Ascending aorta (tissue), 2 donors: ENCODE measurements at regions not wholly inside any gene's neighbourhood (a gene's known extent, or its start where the extent isn't known, plus 50 kb on each side); places are given as distances from the start of the nearest gene placed in this dataset.

ENCODE experiments used
- DNase-seq, 2 donors: peaks; one replicate each; pipeline ENCODE4 v3.0.0-alpha.2; 2019; ENCODE audit warnings: low spot score in 2 of 2
- H3K27ac ChIP-seq, 2 donors: fragments of 200-600 bp; sonication (generic); one replicate each; pipeline ENCODE4 v1.5.1; 2016 to 2017; ENCODE audit warnings: mild to moderate bottlenecking in 1 of 2
- H3K27me3 ChIP-seq: fragments of 200-600 bp; sonication (generic); one replicate; pipeline ENCODE4 v1.5.1; 2017
- H3K36me3 ChIP-seq, 2 donors: fragments of 200-600 bp; sonication (generic); one replicate each; pipeline ENCODE4 v1.5.1; 2016
- H3K4me1 ChIP-seq, 2 donors: fragments of 200-600 bp; sonication (generic); one replicate each; pipeline ENCODE4 v1.5.1; 2016 to 2017; ENCODE audit warnings: mild to moderate bottlenecking in 1 of 2
- H3K4me3 ChIP-seq, 2 donors: fragments of 200-600 bp; sonication (generic); one replicate each; pipeline ENCODE4 v1.5.1; 2016 to 2017; ENCODE audit warnings: mild to moderate bottlenecking in 1 of 2
- H3K9me3 ChIP-seq, 2 donors: fragments of 200-600 bp; sonication (generic); one replicate each; pipeline ENCODE4 v1.5.1; 2016
- CTCF ChIP-seq, 3 experiments: fragments of 200-600 bp in 2 of 3; fragments of 450-650 bp in 1 of 3; sonication (generic) in 2 of 3; IDR thresholded peaks; one replicate each; pipeline ENCODE4 v1.5.1; 2016 to 2019; ENCODE audit warnings: antibody characterized with exemption in 3 of 3, mild to moderate bottlenecking in 1 of 3, moderate library complexity in 1 of 3
- intact Hi-C: fragments of 100-400 bp; cut with DNase I; formaldehyde crosslinking; loops from one replicate; pipeline ENCODE4 v1.15.1; 2023

GRCh38 chr1:216904471-216904870 lies 181.2 kb upstream of the ESRRG start:
- Histone ChIP-seq H3K9me3 (no peaks in the 10 kb centered on the region), H3K27ac (no peak overlapping the region), H3K36me3 (no peaks in the 10 kb centered on the region), H3K27me3 (no peaks in the 10 kb centered on the region), H3K4me3 (no peak overlapping the region), H3K4me1 (no peaks in the 10 kb centered on the region)
- intact Hi-C loops = no loop called here
- DNase-seq = no peak
- TF ChIP-seq CTCF (IDR thresholded peaks at IDR 0.05) = no peak

DNA sequence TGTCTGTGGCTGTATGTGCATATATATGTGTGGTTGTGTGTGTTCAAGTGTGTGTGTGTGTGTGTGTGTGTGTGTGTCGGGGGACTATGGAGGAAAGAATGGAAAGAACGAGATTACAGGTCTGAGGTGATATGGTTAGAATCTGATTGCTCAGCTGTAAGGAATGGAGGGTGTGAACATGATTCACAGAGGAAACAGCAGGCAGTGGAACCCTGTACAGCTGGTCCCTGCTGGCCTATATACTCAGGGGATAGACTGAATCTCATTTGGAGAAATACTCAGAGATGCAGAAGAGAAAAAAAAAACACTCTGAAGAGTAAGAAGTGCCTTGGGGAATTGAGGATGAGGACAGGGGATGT lies 180.1 kb upstream of the ESRRG start:
- Histone ChIP-seq H3K27ac (no peak overlapping the region), H3K4me3 (no peak overlapping the region), H3K27me3 (no peaks in the 10 kb centered on the region), H3K4me1 (no peaks in the 10 kb centered on the region), H3K36me3 (no peaks in the 10 kb centered on the region), H3K9me3 (no peaks in the 10 kb centered on the region)
- no peak for DNase-seq
- intact Hi-C loops = no loop called here
- TF ChIP-seq CTCF (IDR thresholded peaks at IDR 0.05) = no peak

DNA sequence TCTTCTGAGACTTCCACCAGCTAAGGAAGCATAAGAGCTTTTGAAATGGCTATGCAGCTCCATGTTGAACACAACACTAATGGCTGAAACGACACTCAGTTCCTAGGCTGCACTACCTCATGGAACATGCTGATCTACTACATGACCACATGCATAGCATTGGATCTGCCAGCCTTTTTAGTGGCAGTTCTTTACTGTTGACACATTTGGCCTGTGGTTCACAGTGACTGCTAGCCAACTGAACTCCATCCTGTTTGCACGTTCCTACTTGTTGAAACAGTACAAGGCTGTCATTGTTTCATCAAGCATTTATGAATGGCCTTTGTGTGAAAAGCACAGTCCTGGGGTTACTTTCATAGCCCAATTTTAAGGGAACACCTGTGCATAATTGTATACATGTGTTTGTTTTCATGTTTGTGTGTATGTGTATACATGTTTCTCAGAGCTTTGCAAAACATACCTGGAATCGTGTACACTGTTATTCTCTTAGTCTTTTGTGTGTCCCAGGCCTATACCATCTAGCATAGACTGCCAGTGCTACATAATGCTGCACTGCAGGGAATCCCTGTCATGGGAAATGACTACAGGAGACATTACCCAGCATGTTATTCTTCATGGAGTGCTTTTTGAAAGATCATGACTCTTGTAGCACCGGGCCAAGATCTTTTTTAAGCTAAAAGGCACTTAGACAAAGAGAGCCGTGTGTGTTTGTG lies 179.6 kb upstream of the ESRRG start:
- Histone ChIP-seq H3K27ac (no peak overlapping the region), H3K36me3 (no peaks in the 10 kb centered on the region), H3K9me3 (no peaks in the 10 kb centered on the region), H3K4me3 (no peak overlapping the region), H3K4me1 (no peaks in the 10 kb centered on the region), H3K27me3 (no peaks in the 10 kb centered on the region)
- intact Hi-C loops = no loop called here
- no peak for TF ChIP-seq CTCF (IDR thresholded peaks at IDR 0.05)
- DNase-seq = no peak

GRCh38 chr1:216900116-216900620 lies 176.9 kb upstream of the ESRRG start:
- no peak for DNase-seq
- intact Hi-C loops = no loop called here
- Histone ChIP-seq H3K27me3 (no peaks in the 10 kb centered on the region), H3K4me3 (no peak overlapping the region), H3K36me3 (no peaks in the 10 kb centered on the region), H3K27ac (no peak overlapping the region), H3K9me3 (no peaks in the 10 kb centered on the region), H3K4me1 (no peaks in the 10 kb centered on the region)
- TF ChIP-seq CTCF (IDR thresholded peaks at IDR 0.05) = no peak

DNA sequence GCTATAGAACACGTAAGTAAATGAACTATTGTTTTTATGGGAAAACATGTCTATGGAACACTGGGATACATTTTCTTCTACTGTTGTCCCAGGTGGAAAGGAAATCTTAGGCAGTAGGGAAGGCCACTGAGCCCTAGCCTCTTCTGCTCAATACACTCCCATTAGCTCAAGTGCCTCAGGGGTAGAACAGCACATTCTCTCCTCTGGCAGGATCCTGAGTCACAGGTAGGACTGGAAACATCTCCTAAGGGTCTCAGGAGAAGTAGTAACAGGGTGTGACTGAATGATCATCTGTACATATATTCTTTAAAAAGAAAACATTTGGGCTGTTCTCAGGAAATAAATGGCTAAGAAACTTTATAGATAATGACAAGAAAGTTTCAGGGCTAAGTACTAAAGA lies 175.6 kb upstream of the ESRRG start:
- no peak overlapping the region for H3K4me3 ChIP-seq
- no peaks in the 10 kb centered on the region for H3K27me3 ChIP-seq
- TF ChIP-seq CTCF (IDR thresholded peaks at IDR 0.05) = no peak
- DNase-seq = no peak
- no peaks in the 10 kb centered on the region for H3K4me1 ChIP-seq
- H3K27ac ChIP-seq = no peak overlapping the region
- intact Hi-C loops = no loop called here
- H3K9me3 ChIP-seq = no peaks in the 10 kb centered on the region
- H3K36me3 ChIP-seq = no peaks in the 10 kb centered on the region

DNA sequence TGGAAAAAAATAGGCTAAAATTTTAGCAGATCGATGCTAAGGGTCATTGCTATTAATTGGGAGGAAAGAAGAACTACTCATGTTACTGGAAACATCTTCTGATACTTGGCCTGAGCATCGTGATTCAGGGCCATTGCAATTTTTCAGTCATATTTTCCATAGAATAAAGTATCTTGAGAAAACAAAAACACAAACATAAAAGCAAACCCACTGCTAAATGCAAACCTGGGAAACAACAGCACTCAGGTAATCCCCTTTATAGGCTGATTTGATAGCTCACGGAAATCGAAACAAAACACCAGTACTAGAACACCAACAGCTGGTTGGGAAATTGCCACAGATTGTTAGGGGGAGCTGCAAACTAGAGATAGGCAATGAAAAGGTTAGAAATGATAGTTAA lies 172.9 kb upstream of the ESRRG start:
- H3K9me3 ChIP-seq = no peaks in the 10 kb centered on the region
- no peaks in the 10 kb centered on the region for H3K36me3 ChIP-seq
- no peak for TF ChIP-seq CTCF (IDR thresholded peaks at IDR 0.05)
- intact Hi-C loops = no loop called here
- H3K27ac ChIP-seq = no peak overlapping the region
- H3K4me3 ChIP-seq = no peak overlapping the region
- DNase-seq = no peak
- H3K27me3 ChIP-seq = no peaks in the 10 kb centered on the region
- H3K4me1 ChIP-seq = no peaks in the 10 kb centered on the region
